CD4-positive, alpha-beta memory T cell (primary cell): ENCODE measurements at regions not wholly inside any gene's neighbourhood (a gene's known extent, or its start where the extent isn't known, plus 50 kb on each side); places are given as distances from the start of the nearest gene placed in this dataset.

Experiments
- CTCF ChIA-PET: fragments of 350-600 bp; sonication (Branson Sonifier 250); formaldehyde crosslinking; loops from one replicate; lab custom pipeline; 2021; ENCODE audit warnings: inconsistent platforms; ENCODE audit not compliant: partially characterized antibody; lab: Charles Lee
- POLR2A ChIA-PET: fragments of 350-600 bp; sonication (Branson Sonifier 250); formaldehyde crosslinking; loops from one replicate; lab custom pipeline; 2021; ENCODE audit not compliant: partially characterized antibody; lab: Charles Lee
- DNase-seq, 5 donors: peaks; one replicate each; pipeline versions ENCODE4 v3.0.0 to v3.0.0-alpha.2; 2020 to 2022; ENCODE audit warnings: mixed read lengths in 1 of 5
- H3K27ac ChIP-seq: one replicate; pipeline ENCODE4 v1.7.0; 2013; ENCODE audit warnings: low read depth, low read length
- H3K27me3 ChIP-seq: 2 replicates; pipeline ENCODE4 v1.7.0; 2013; ENCODE audit warnings: mild to moderate bottlenecking, low read length, moderate library complexity; ENCODE audit not compliant: insufficient read depth
- H3K36me3 ChIP-seq: 2 replicates; pipeline ENCODE4 v1.7.0; 2013; ENCODE audit warnings: mild to moderate bottlenecking, low read length, moderate library complexity; ENCODE audit not compliant: insufficient read depth
- H3K4me1 ChIP-seq: 2 replicates; pipeline ENCODE4 v1.7.0; 2013; ENCODE audit warnings: mild to moderate bottlenecking, low read length, moderate library complexity; ENCODE audit not compliant: insufficient read depth
- H3K4me3 ChIP-seq, 2 donors: one replicate each; pipeline ENCODE4 v1.7.0; 2013; ENCODE audit warnings: low read length in 2 of 2, mild to moderate bottlenecking in 1 of 2
- H3K9me3 ChIP-seq, 2 donors: one replicate each; pipeline ENCODE4 v1.7.0; 2013; ENCODE audit warnings: low read length in 2 of 2, control low read depth in 1 of 2; ENCODE audit not compliant: control insufficient read depth in 1 of 2
- H3K27ac Mint-ChIP-seq, 7 donors: one replicate each; pipeline ENCODE4 v1.8.0; 2020 to 2021; ENCODE audit warnings: mixed read lengths in 7 of 7, mild to moderate bottlenecking in 6 of 7, inconsistent platforms in 3 of 7, moderate library complexity in 3 of 7
- H3K27me3 Mint-ChIP-seq, 2 donors: one replicate each; pipeline ENCODE4 v1.8.0; 2020 to 2021; ENCODE audit warnings: mixed read lengths in 2 of 2
- H3K36me3 Mint-ChIP-seq, 2 donors: one replicate each; pipeline ENCODE4 v1.8.0; 2020 to 2021; ENCODE audit warnings: mixed read lengths in 2 of 2, inconsistent platforms in 1 of 2, mild to moderate bottlenecking in 1 of 2
- H3K4me1 Mint-ChIP-seq, 4 donors: one replicate each; pipeline ENCODE4 v1.8.0; 2020 to 2021; ENCODE audit warnings: mixed read lengths in 4 of 4, mild to moderate bottlenecking in 1 of 4
- H3K4me3 Mint-ChIP-seq, 8 donors: one replicate each; pipeline ENCODE4 v1.8.0; 2020 to 2021; ENCODE audit warnings: mixed read lengths in 8 of 8, mild to moderate bottlenecking in 7 of 8, moderate library complexity in 6 of 8, inconsistent platforms in 3 of 8
- H3K9me3 Mint-ChIP-seq, 8 donors: one replicate each; pipeline ENCODE4 v1.8.0; 2020 to 2021; ENCODE audit warnings: mixed read lengths in 8 of 8, mild to moderate bottlenecking in 5 of 8, inconsistent platforms in 3 of 8, moderate library complexity in 1 of 8
- intact Hi-C: fragments of 100-400 bp; cut with micrococcal nuclease; formaldehyde crosslinking; loops from one replicate; pipeline ENCODE4 v1.15.1; 2023

- peaks cover 0 to 2% of the 10 kb centered on the region in 2 donors for H3K36me3 Mint-ChIP-seq
- H3K4me3 ChIP-seq, result no peak overlapping the region
- no peaks in the 10 kb centered on the region for H3K36me3 ChIP-seq
- no peak overlapping the region for H3K4me3 Mint-ChIP-seq
- H3K4me1 ChIP-seq, result no peaks in the 10 kb centered on the region
- no peak overlapping the region for H3K27ac Mint-ChIP-seq
- CTCF ChIA-PET, result no interaction called here
- POLR2A ChIA-PET, result no interaction called here
- DNase-seq, result no peak
- no peak overlapping the region for H3K27ac ChIP-seq
- peaks cover 2 to 41% (median 13%) of the 10 kb centered on the region in 8 donors for H3K9me3 Mint-ChIP-seq
- no peaks in the 10 kb centered on the region for H3K27me3 ChIP-seq
- H3K4me1 Mint-ChIP-seq, result no peaks in the 10 kb centered on the region
- H3K27me3 Mint-ChIP-seq, result no peaks in the 10 kb centered on the region
- intact Hi-C loops, result no loop called here
- H3K9me3 ChIP-seq, result no peaks in the 10 kb centered on the region
These were observed 602.6 kb upstream of the ADAMTS16 start for GRCh38 chr5:4537489-4537888.

GRCh38 chr5:4540375-4541173 is 599.6 kb upstream of the ADAMTS16 start:
- Mint-ChIP-seq H3K27ac (no peak overlapping the region), H3K4me1 (no peaks in the 10 kb centered on the region), H3K27me3 (no peaks in the 10 kb centered on the region), H3K9me3 (peaks cover 2 to 31% (median 9%) of the 10 kb centered on the region in 8 donors), H3K4me3 (no peak overlapping the region), H3K36me3 (no peaks in the 10 kb centered on the region)
- Histone ChIP-seq H3K36me3 (no peaks in the 10 kb centered on the region), H3K4me1 (no peaks in the 10 kb centered on the region), H3K4me3 (no peak overlapping the region), H3K27me3 (no peaks in the 10 kb centered on the region), H3K27ac (no peak overlapping the region), H3K9me3 (no peaks in the 10 kb centered on the region)
- ChIA-PET POLR2A (no interaction called here), CTCF (no interaction called here)
- intact Hi-C loops, result no loop called here
- no peak for DNase-seq

GRCh38 chr5:4541334-4541733 is 598.8 kb upstream of the ADAMTS16 start:
- DNase-seq, result no peak
- CTCF ChIA-PET, result no interaction called here
- no peaks in the 10 kb centered on the region for H3K9me3 ChIP-seq
- H3K27me3 ChIP-seq, result no peaks in the 10 kb centered on the region
- H3K4me3 Mint-ChIP-seq, result no peak overlapping the region
- POLR2A ChIA-PET, result no interaction called here
- H3K27ac ChIP-seq, result no peak overlapping the region
- H3K4me1 ChIP-seq, result no peaks in the 10 kb centered on the region
- no peaks in the 10 kb centered on the region for H3K27me3 Mint-ChIP-seq
- no peak overlapping the region for H3K4me3 ChIP-seq
- peaks cover 0 to 24% (median 7%) of the 10 kb centered on the region in 8 donors for H3K9me3 Mint-ChIP-seq
- H3K4me1 Mint-ChIP-seq, result no peaks in the 10 kb centered on the region
- no peaks in the 10 kb centered on the region for H3K36me3 ChIP-seq
- intact Hi-C loops, result no loop called here
- no peaks in the 10 kb centered on the region for H3K36me3 Mint-ChIP-seq
- H3K27ac Mint-ChIP-seq, result no peak overlapping the region

GRCh38 chr5:4542145-4542778 is 597.9 kb upstream of the ADAMTS16 start:
- Histone ChIP-seq H3K4me3 (no peak overlapping the region), H3K27me3 (no peaks in the 10 kb centered on the region), H3K4me1 (no peaks in the 10 kb centered on the region), H3K27ac (no peak overlapping the region), H3K9me3 (no peaks in the 10 kb centered on the region), H3K36me3 (no peaks in the 10 kb centered on the region)
- ChIA-PET CTCF (no interaction called here), POLR2A (no interaction called here)
- Mint-ChIP-seq H3K36me3 (no peaks in the 10 kb centered on the region), H3K4me3 (no peak overlapping the region), H3K4me1 (no peaks in the 10 kb centered on the region), H3K27me3 (no peaks in the 10 kb centered on the region), H3K27ac (no peak overlapping the region), H3K9me3 (peaks cover 0 to 19% (median 8%) of the 10 kb centered on the region in 8 donors)
- intact Hi-C loops, result no loop called here
- DNase-seq, result no peak

- Mint-ChIP-seq H3K4me1 (no peaks in the 10 kb centered on the region), H3K4me3 (no peak overlapping the region), H3K36me3 (no peaks in the 10 kb centered on the region), H3K27ac (no peak overlapping the region), H3K9me3 (peaks cover 0 to 20% (median 6%) of the 10 kb centered on the region in 8 donors), H3K27me3 (no peaks in the 10 kb centered on the region)
- no peaks in the 10 kb centered on the region for H3K27me3 ChIP-seq
- intact Hi-C loops, result no loop called here
- no peaks in the 10 kb centered on the region for H3K4me1 ChIP-seq
- no peak overlapping the region for H3K4me3 ChIP-seq
- CTCF ChIA-PET, result no interaction called here
- no peaks in the 10 kb centered on the region for H3K9me3 ChIP-seq
- no peak overlapping the region for H3K27ac ChIP-seq
- POLR2A ChIA-PET, result no interaction called here
- DNase-seq, result no peak
- H3K36me3 ChIP-seq, result no peaks in the 10 kb centered on the region
These were observed 596.0 kb upstream of the ADAMTS16 start for GRCh38 chr5:4544049-4544670.

GRCh38 chr5:4547547-4547946 is 592.6 kb upstream of the ADAMTS16 start:
- Histone ChIP-seq H3K36me3 (no peaks in the 10 kb centered on the region), H3K27ac (no peak overlapping the region), H3K9me3 (no peaks in the 10 kb centered on the region), H3K4me1 (no peaks in the 10 kb centered on the region), H3K4me3 (no peak overlapping the region), H3K27me3 (no peaks in the 10 kb centered on the region)
- intact Hi-C loops, result no loop called here
- no peak for DNase-seq
- Mint-ChIP-seq H3K27me3 (no peaks in the 10 kb centered on the region), H3K4me3 (no peak overlapping the region), H3K9me3 (peaks cover 0 to 15% (median 4%) of the 10 kb centered on the region in 8 donors), H3K36me3 (no peaks in the 10 kb centered on the region), H3K4me1 (no peaks in the 10 kb centered on the region), H3K27ac (no peak overlapping the region)
- POLR2A ChIA-PET, result no interaction called here
- CTCF ChIA-PET, result no interaction called here

GRCh38 chr5:4548341-4548740 is 591.8 kb upstream of the ADAMTS16 start:
- POLR2A ChIA-PET, result no interaction called here
- no peaks in the 10 kb centered on the region for H3K9me3 ChIP-seq

More at GRCh38 chr5:4548341-4548740, 591.8 kb upstream of the ADAMTS16 start:
- no peaks in the 10 kb centered on the region for H3K27me3 ChIP-seq
- no peak overlapping the region for H3K27ac Mint-ChIP-seq
- DNase-seq, result no peak
- no peak overlapping the region for H3K27ac ChIP-seq
- CTCF ChIA-PET, result no interaction called here
- H3K4me1 Mint-ChIP-seq, result no peaks in the 10 kb centered on the region
- intact Hi-C loops, result no loop called here
- H3K4me1 ChIP-seq, result no peaks in the 10 kb centered on the region
- H3K9me3 Mint-ChIP-seq, result peaks cover 0 to 15% (median 4%) of the 10 kb centered on the region in 8 donors
- no peak overlapping the region for H3K4me3 ChIP-seq
- no peaks in the 10 kb centered on the region for H3K27me3 Mint-ChIP-seq
- H3K36me3 ChIP-seq, result no peaks in the 10 kb centered on the region
- H3K4me3 Mint-ChIP-seq, result no peak overlapping the region
- no peaks in the 10 kb centered on the region for H3K36me3 Mint-ChIP-seq
